ENCODE measurements at regions not wholly inside any gene's neighbourhood (a gene's known extent, or its start where the extent isn't known, plus 50 kb on each side); places are given as distances from the start of the nearest gene placed in this dataset.

DNA sequence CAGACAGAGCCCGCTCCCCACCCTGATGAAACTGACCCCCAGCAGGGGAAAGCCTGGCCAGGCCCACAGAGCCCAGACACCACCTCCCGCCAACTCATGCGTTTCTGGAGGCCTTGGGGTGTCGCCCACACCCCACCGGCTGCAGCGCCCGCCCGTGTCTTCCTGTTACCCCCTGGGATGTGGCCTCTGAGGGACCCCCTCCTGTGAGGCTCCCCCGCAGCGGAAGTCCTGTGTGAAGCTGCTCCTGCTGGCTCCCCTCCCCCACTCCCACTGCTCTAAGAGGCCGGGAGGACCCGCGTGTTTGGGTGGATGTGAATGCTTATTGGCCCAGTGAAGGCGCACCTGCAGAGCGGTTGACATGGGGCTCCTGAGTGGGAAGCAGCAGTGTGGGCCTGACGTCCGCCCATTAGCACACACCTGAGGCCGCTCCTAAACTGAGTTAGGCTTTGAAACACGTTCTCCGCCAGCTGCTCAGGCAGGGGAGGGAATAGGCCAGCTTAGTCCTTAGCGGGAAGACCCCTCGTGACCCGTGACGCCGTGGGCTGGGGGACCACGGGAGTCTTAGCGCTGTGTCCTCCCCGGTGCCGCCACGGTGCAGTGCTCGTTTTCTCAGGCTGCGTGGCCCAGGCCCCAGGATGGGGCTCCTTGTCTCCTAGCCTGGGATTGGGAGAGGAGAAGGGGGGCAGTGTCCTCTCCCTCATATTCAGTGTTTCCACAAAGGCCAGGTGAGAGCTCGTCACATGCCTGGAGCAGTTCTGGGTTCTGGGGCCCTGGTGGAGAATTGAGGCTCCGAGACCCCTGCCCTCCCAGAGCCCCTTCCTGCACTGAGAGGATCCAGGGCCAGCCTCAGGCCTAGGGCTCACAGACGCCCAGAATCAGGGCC lies 323.4 kb upstream of the SFSWAP start:
- TF ChIP-seq, protein P1, sequence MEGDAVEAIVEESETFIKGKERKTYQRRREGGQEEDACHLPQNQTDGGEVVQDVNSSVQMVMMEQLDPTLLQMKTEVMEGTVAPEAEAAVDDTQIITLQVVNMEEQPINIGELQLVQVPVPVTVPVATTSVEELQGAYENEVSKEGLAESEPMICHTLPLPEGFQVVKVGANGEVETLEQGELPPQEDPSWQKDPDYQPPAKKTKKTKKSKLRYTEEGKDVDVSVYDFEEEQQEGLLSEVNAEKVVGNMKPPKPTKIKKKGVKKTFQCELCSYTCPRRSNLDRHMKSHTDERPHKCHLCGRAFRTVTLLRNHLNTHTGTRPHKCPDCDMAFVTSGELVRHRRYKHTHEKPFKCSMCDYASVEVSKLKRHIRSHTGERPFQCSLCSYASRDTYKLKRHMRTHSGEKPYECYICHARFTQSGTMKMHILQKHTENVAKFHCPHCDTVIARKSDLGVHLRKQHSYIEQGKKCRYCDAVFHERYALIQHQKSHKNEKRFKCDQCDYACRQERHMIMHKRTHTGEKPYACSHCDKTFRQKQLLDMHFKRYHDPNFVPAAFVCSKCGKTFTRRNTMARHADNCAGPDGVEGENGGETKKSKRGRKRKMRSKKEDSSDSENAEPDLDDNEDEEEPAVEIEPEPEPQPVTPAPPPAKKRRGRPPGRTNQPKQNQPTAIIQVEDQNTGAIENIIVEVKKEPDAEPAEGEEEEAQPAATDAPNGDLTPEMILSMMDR (IDR thresholded peaks at IDR 0.05): no peak
- no peak for TF ChIP-seq POLR2A (IDR thresholded peaks at IDR 0.05)
